ENCODE measurements at regions not wholly inside any gene's neighbourhood (a gene's known extent, or its start where the extent isn't known, plus 50 kb on each side); places are given as distances from the start of the nearest gene placed in this dataset.

DNA sequence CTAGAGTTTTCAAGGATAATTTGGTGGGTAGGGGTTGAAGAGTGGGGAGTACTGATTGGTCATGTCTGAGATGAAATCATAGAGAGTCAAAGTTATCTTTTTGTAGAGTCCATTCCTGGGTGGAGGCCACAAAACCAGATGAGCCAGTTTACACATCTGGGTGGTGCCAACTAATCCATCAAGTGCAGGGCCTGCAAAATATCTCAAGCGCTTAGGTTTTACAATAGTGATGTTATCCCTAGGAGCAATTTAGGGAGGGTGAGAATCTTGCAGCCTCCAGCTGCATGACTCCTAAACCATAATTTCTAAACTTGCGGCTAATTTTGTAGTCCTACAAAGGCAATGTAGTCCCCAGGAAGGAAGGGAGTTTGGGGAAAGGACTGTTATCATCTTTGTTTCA lies 988.3 kb upstream of the LCORL start:
- TF ChIP-seq SIN3A (IDR thresholded peaks at IDR 0.05; ENCODE audit: borderline replicate concordance, insufficient read depth, low read length) (no peak), TAF1 (IDR thresholded peaks at IDR 0.05; ENCODE audit: borderline replicate concordance, insufficient read depth, low read length) (no peak), FOXP2 (optimal IDR thresholded peaks at IDR 0.05; ENCODE audit: borderline replicate concordance, extremely low read depth, extremely low read length, insufficient read depth) (no peak), POLR2AphosphoS5 (IDR thresholded peaks at IDR 0.05; ENCODE audit: low read depth, low read length) (no peak)
- TF ChIP-seq, protein P1, sequence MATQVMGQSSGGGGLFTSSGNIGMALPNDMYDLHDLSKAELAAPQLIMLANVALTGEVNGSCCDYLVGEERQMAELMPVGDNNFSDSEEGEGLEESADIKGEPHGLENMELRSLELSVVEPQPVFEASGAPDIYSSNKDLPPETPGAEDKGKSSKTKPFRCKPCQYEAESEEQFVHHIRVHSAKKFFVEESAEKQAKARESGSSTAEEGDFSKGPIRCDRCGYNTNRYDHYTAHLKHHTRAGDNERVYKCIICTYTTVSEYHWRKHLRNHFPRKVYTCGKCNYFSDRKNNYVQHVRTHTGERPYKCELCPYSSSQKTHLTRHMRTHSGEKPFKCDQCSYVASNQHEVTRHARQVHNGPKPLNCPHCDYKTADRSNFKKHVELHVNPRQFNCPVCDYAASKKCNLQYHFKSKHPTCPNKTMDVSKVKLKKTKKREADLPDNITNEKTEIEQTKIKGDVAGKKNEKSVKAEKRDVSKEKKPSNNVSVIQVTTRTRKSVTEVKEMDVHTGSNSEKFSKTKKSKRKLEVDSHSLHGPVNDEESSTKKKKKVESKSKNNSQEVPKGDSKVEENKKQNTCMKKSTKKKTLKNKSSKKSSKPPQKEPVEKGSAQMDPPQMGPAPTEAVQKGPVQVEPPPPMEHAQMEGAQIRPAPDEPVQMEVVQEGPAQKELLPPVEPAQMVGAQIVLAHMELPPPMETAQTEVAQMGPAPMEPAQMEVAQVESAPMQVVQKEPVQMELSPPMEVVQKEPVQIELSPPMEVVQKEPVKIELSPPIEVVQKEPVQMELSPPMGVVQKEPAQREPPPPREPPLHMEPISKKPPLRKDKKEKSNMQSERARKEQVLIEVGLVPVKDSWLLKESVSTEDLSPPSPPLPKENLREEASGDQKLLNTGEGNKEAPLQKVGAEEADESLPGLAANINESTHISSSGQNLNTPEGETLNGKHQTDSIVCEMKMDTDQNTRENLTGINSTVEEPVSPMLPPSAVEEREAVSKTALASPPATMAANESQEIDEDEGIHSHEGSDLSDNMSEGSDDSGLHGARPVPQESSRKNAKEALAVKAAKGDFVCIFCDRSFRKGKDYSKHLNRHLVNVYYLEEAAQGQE (IDR thresholded peaks at IDR 0.05; ENCODE audit: insufficient read depth in 1 of 2, low read depth in 2 of 2, low read length in 2 of 2): no peak

DNA sequence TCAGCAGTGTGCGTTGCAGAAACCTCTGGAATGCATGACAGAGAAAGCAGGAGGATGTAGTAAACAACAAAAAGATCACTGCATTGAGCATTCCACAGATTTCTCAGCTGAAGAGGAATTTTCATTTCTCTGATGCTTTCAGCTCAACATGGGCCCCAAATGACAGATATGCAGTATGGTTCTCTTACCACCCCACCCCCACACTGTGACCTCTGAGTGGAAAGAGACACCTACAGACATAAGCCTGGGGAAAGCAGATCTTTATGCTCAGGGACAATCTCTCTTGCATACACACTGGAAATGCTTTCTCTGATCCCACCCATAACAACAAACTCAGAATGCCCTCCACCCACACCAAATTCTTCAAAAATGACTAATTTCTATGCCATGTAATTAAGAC lies 983.7 kb upstream of the LCORL start:
- TF ChIP-seq FOXP2 (optimal IDR thresholded peaks at IDR 0.05; ENCODE audit: borderline replicate concordance, extremely low read depth, extremely low read length, insufficient read depth): no peak
- TF ChIP-seq SIN3A (IDR thresholded peaks at IDR 0.05; ENCODE audit: borderline replicate concordance, insufficient read depth, low read length): no peak
- no peak for TF ChIP-seq TAF1 (IDR thresholded peaks at IDR 0.05; ENCODE audit: borderline replicate concordance, insufficient read depth, low read length)
- TF ChIP-seq, protein P1 (IDR thresholded peaks at IDR 0.05; ENCODE audit: insufficient read depth in 1 of 2, low read depth in 2 of 2, low read length in 2 of 2): no peak
- no peak for TF ChIP-seq POLR2AphosphoS5 (IDR thresholded peaks at IDR 0.05; ENCODE audit: low read depth, low read length)

DNA sequence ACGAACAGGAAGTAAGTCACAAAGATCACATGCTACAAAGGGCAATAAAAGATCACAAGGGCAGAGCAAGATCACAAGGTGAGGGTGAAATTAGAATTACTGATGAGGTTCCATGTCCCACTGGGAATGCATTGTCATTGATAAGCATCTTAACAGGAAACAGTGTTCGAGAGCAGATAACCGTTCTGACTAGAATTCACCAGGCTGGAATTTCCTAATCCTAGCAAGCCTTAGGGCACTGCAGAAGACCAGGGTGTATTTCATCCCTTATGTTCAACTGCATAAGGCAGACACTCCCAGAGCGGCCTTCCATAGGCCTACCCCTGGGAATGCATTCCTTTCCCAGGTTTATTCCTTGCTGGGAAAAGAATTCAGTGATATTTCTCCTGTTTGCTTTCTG lies 980.6 kb upstream of the LCORL start:
- TF ChIP-seq TAF1 (IDR thresholded peaks at IDR 0.05; ENCODE audit: borderline replicate concordance, insufficient read depth, low read length) (no peak), FOXP2 (optimal IDR thresholded peaks at IDR 0.05; ENCODE audit: borderline replicate concordance, extremely low read depth, extremely low read length, insufficient read depth) (no peak), SIN3A (IDR thresholded peaks at IDR 0.05; ENCODE audit: borderline replicate concordance, insufficient read depth, low read length) (no peak), POLR2AphosphoS5 (IDR thresholded peaks at IDR 0.05; ENCODE audit: low read depth, low read length) (no peak)
- TF ChIP-seq, protein P1 (IDR thresholded peaks at IDR 0.05; ENCODE audit: insufficient read depth in 1 of 2, low read depth in 2 of 2, low read length in 2 of 2): no peak

DNA sequence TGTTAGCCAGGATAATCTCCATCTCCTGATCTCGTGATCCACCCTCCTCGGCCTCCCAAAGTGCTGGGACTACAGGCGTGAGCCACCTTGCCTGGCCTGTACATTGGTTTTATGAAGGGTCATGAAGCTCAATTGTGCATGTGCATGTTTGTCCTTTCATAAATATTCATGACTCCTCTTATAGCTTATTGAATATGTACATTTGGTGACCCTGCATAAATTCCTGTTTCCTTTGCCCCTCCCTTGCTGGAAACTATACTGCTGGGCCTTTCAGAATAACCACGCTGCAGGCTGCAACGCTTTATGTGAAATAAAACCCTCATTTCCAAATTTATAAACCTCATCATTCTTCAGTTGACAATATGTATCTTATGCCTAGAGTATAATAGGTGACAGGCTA lies 978.0 kb upstream of the LCORL start:
- TF ChIP-seq FOXP2 (optimal IDR thresholded peaks at IDR 0.05; ENCODE audit: borderline replicate concordance, extremely low read depth, extremely low read length, insufficient read depth) (no peak), SIN3A (IDR thresholded peaks at IDR 0.05; ENCODE audit: borderline replicate concordance, insufficient read depth, low read length) (no peak), TAF1 (IDR thresholded peaks at IDR 0.05; ENCODE audit: borderline replicate concordance, insufficient read depth, low read length) (no peak), POLR2AphosphoS5 (IDR thresholded peaks at IDR 0.05; ENCODE audit: low read depth, low read length) (no peak)
- TF ChIP-seq, protein P1 (IDR thresholded peaks at IDR 0.05; ENCODE audit: insufficient read depth in 1 of 2, low read depth in 2 of 2, low read length in 2 of 2): no peak

DNA sequence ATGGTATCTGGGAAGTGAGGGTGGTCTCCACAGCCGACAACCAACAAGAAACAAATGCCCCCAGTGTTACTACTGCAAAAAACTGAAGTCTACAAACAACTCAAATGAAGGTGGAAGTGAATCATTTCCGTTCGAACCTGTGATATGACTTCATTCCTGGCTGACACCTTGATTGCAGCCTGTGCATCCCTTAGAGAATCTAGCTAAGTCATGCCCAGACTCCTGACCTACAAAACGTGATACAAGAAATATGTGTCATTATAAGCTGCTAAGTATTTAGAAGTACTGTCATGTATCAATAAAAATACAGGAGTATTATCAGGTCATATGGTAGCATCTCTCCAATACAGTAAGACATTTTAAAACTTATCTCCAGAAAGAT lies 959.7 kb upstream of the LCORL start:
- TF ChIP-seq SIN3A (IDR thresholded peaks at IDR 0.05; ENCODE audit: borderline replicate concordance, insufficient read depth, low read length) (no peak), POLR2AphosphoS5 (IDR thresholded peaks at IDR 0.05; ENCODE audit: low read depth, low read length) (no peak), FOXP2 (optimal IDR thresholded peaks at IDR 0.05; ENCODE audit: borderline replicate concordance, extremely low read depth, extremely low read length, insufficient read depth) (no peak), TAF1 (IDR thresholded peaks at IDR 0.05; ENCODE audit: borderline replicate concordance, insufficient read depth, low read length) (no peak)
- TF ChIP-seq, protein P1 (IDR thresholded peaks at IDR 0.05; ENCODE audit: insufficient read depth in 1 of 2, low read depth in 2 of 2, low read length in 2 of 2): no peak

All from PFSK-1 (cell line).